Nephron progenitor cell (in vitro differentiated cells): ENCODE measurements at regions not wholly inside any gene's neighbourhood (a gene's known extent, or its start where the extent isn't known, plus 50 kb on each side); places are given as distances from the start of the nearest gene placed in this dataset.

Experiments used
- DNase-seq: peaks from one replicate; pipeline ENCODE4 v3.0.0; 2021
- H3K27ac Mint-ChIP-seq: 2 replicates; pipeline ENCODE4 v1.8.0; 2021; ENCODE audit warnings: mild to moderate bottlenecking, moderate library complexity, mixed read lengths
- H3K27me3 Mint-ChIP-seq: 2 replicates; pipeline ENCODE4 v1.8.0; 2021; ENCODE audit warnings: mild to moderate bottlenecking, low read depth, mixed read lengths; ENCODE audit not compliant: poor library complexity
- H3K36me3 Mint-ChIP-seq: 2 replicates; pipeline ENCODE4 v1.8.0; 2021; ENCODE audit warnings: low read depth, mixed read lengths
- H3K4me1 Mint-ChIP-seq: 2 replicates; pipeline ENCODE4 v1.8.0; 2021; ENCODE audit warnings: mixed read lengths
- H3K4me3 Mint-ChIP-seq: 2 replicates; pipeline ENCODE4 v1.8.0; 2021; ENCODE audit warnings: mild to moderate bottlenecking, moderate library complexity, mixed read lengths
- H3K9me3 Mint-ChIP-seq: 2 replicates; pipeline ENCODE4 v1.8.0; 2021; ENCODE audit warnings: mild to moderate bottlenecking, moderate library complexity, mixed read lengths
- CTCF ChIP-seq: fragments of 200-600 bp; sonication (generic); IDR thresholded peaks from 2 replicates; pipeline ENCODE4 v1.5.0; 2021; ENCODE audit warnings: antibody characterized with exemption

GRCh38 chr4:187541666-187542065 is 453.9 kb upstream of the ZFP42 start:
- Mint-ChIP-seq H3K36me3 (no peaks in the 10 kb centered on the region), H3K4me3 (no peak overlapping the region), H3K4me1 (peaks cover 21% of the 10 kb centered on the region), H3K27me3 (peaks cover 6% of the 10 kb centered on the region), H3K9me3 (no peaks in the 10 kb centered on the region), H3K27ac (no peak overlapping the region)
- TF ChIP-seq CTCF = no peak
- no peak for DNase-seq

GRCh38 chr4:187544461-187545053 is 451.0 kb upstream of the ZFP42 start:
- no peak for TF ChIP-seq CTCF
- Mint-ChIP-seq H3K4me3 (no peak overlapping the region), H3K27ac (no peak overlapping the region), H3K9me3 (peaks cover 6% of the 10 kb centered on the region), H3K4me1 (peaks cover 22% of the 10 kb centered on the region), H3K36me3 (peaks cover 5% of the 10 kb centered on the region), H3K27me3 (peaks cover 10% of the 10 kb centered on the region)
- DNase-seq = no peak

- Mint-ChIP-seq H3K27me3 (peaks cover 10% of the 10 kb centered on the region), H3K9me3 (peaks cover 16% of the 10 kb centered on the region), H3K27ac (no peak overlapping the region), H3K36me3 (peaks cover 6% of the 10 kb centered on the region), H3K4me1 (peaks cover 4% of the 10 kb centered on the region), H3K4me3 (no peak overlapping the region)
- no peak for DNase-seq
- TF ChIP-seq CTCF = no peak
Measured at GRCh38 chr4:187547316-187547715, 448.3 kb upstream of the ZFP42 start.

GRCh38 chr4:187550256-187550950 is 445.2 kb upstream of the ZFP42 start:
- Mint-ChIP-seq H3K36me3 (peaks cover 6% of the 10 kb centered on the region), H3K27ac (no peak overlapping the region), H3K4me1 (peaks cover 4% of the 10 kb centered on the region), H3K27me3 (peaks cover 4% of the 10 kb centered on the region), H3K9me3 (peaks cover 16% of the 10 kb centered on the region), H3K4me3 (no peak overlapping the region)
- TF ChIP-seq CTCF = no peak
- DNase-seq = no peak

GRCh38 chr4:187552781-187553180 is 442.8 kb upstream of the ZFP42 start:
- DNase-seq = no peak
- Mint-ChIP-seq H3K27ac (no peak overlapping the region), H3K9me3 (peaks cover 16% of the 10 kb centered on the region), H3K27me3 (no peaks in the 10 kb centered on the region), H3K4me1 (peaks cover 6% of the 10 kb centered on the region), H3K36me3 (peaks cover 6% of the 10 kb centered on the region), H3K4me3 (no peak overlapping the region)
- no peak for TF ChIP-seq CTCF

- Mint-ChIP-seq H3K36me3 (no peaks in the 10 kb centered on the region), H3K27ac (no peak overlapping the region), H3K9me3 (peaks cover 6% of the 10 kb centered on the region), H3K4me1 (peaks cover 12% of the 10 kb centered on the region), H3K27me3 (no peaks in the 10 kb centered on the region), H3K4me3 (no peak overlapping the region)
- DNase-seq = no peak
- no peak for TF ChIP-seq CTCF
Measured at GRCh38 chr4:187555174-187555573, 440.4 kb upstream of the ZFP42 start.
